IMR-90 (cell line): ENCODE measurements at regions not wholly inside any gene's neighbourhood (a gene's known extent, or its start where the extent isn't known, plus 50 kb on each side); places are given as distances from the start of the nearest gene placed in this dataset.

Experiments
- ATAC-seq: fragments of 200-7000 bp; cut with Tn5 transposase; 2 replicates; pipeline ENCODE4 v1.9.1; 2020; ENCODE audit warnings: low read depth, mild to moderate bottlenecking, moderate library complexity
- BruUV-seq: library from RNA; stranded (reverse); fragments of 400-500 nt; replicated peaks from 2 replicates; lab custom pipeline; 2021; lab: Mats Ljungman, UMichigan
- CTCF ChIA-PET: fragments of 300-600 bp; formaldehyde crosslinking; extraction: SDS; loops from one replicate; lab custom pipeline; 2021; ENCODE audit warnings: antibody characterized with exemption; lab: Yijun Ruan, JAX
- POLR2A ChIA-PET: fragments of 300-600 bp; sonication (Branson Sonifier 250); formaldehyde crosslinking; loops from one replicate; lab custom pipeline; 2022; ENCODE audit warnings: antibody characterized with exemption; ENCODE audit not compliant: unreplicated experiment; lab: Charles Lee
- DNase-seq: peaks from one replicate; pipeline ENCODE4 v3.0.0; 2013
- H2AFZ ChIP-seq: replicated peaks from 2 replicates; pipeline ENCODE3; 2013; ENCODE audit warnings: low read length, mild to moderate bottlenecking; ENCODE audit not compliant: poor library complexity
- H2AK5ac ChIP-seq: 2 replicates; pipeline ENCODE4 v1.6.1; 2013; ENCODE audit warnings: low read depth, low read length, inconsistent platforms
- H2AK9ac ChIP-seq: replicated peaks from 2 replicates; pipeline ENCODE3; 2013; ENCODE audit warnings: mild to moderate bottlenecking, low read depth, low read length, moderate library complexity; ENCODE audit not compliant: poor library complexity
- H2BK120ac ChIP-seq: 2 replicates; pipeline ENCODE4 v1.6.1; 2013; ENCODE audit warnings: low read depth, low read length, inconsistent platforms
- H2BK15ac ChIP-seq: 3 replicates; pipeline ENCODE4 v1.6.1; 2013; ENCODE audit warnings: low read depth, low read length, inconsistent platforms
- H2BK20ac ChIP-seq: 2 replicates; pipeline ENCODE4 v1.6.1; 2013; ENCODE audit warnings: low read depth, mild to moderate bottlenecking, inconsistent platforms, low read length, moderate library complexity
- H2BK5ac ChIP-seq: 2 replicates; pipeline ENCODE4 v1.6.1; 2013; ENCODE audit warnings: mild to moderate bottlenecking, low read depth, low read length, inconsistent platforms; ENCODE audit not compliant: poor library complexity, severe bottlenecking
- H3K14ac ChIP-seq: replicated peaks from 2 replicates; pipeline ENCODE4 v1.6.1; 2013; ENCODE audit warnings: low read depth, low read length, inconsistent platforms
- H3K18ac ChIP-seq: 2 replicates; pipeline ENCODE4 v1.6.1; 2013; ENCODE audit warnings: low read depth, low read length, control low read depth
- H3K23ac ChIP-seq: 2 replicates; pipeline ENCODE4 v1.6.1; 2013; ENCODE audit warnings: low read depth, low read length, inconsistent platforms
- H3K27ac ChIP-seq: 2 replicates; pipeline ENCODE4 v1.5.1; 2013; ENCODE audit warnings: mild to moderate bottlenecking, control low read depth, low read length; ENCODE audit not compliant: insufficient read depth
- H3K27me3 ChIP-seq: 2 replicates; pipeline ENCODE4 v1.6.1; 2013; ENCODE audit warnings: low read length; ENCODE audit not compliant: control insufficient read depth, insufficient read depth
- H3K36me3 ChIP-seq: 2 replicates; pipeline ENCODE4 v1.6.1; 2013; ENCODE audit warnings: low read length, mixed read lengths; ENCODE audit not compliant: control insufficient read depth, insufficient read depth
- H3K4ac ChIP-seq: 2 replicates; pipeline ENCODE4 v1.6.1; 2013; ENCODE audit warnings: low read depth, low read length, inconsistent platforms
- H3K4me1 ChIP-seq: 2 replicates; pipeline ENCODE4 v1.6.1; 2013; ENCODE audit warnings: low read length, mixed read lengths; ENCODE audit not compliant: control insufficient read depth, insufficient read depth
- H3K4me2 ChIP-seq: 2 replicates; pipeline ENCODE4 v1.6.1; 2013; ENCODE audit warnings: low read depth, mild to moderate bottlenecking, control low read depth, low read length, moderate library complexity
- H3K4me3 ChIP-seq: 2 replicates; pipeline ENCODE4 v1.5.1; 2013; ENCODE audit warnings: low read depth, mild to moderate bottlenecking, control low read depth, low read length, moderate library complexity; ENCODE audit not compliant: insufficient read depth
- H3K56ac ChIP-seq: 2 replicates; pipeline ENCODE4 v1.6.1; 2013; ENCODE audit warnings: low read length, inconsistent platforms; ENCODE audit not compliant: insufficient read depth; ENCODE audit errors: extremely low read depth
- H3K79me1 ChIP-seq, 2 experiments: 2 replicates each; pipeline ENCODE4 v1.6.1; 2013; ENCODE audit warnings: low read length in 2 of 2, inconsistent platforms in 1 of 2, low read depth in 1 of 2
- H3K9ac ChIP-seq: 2 replicates; pipeline ENCODE4 v1.6.1; 2013; ENCODE audit warnings: low read depth, low read length, control low read depth
- H3K9me1 ChIP-seq: 2 replicates; pipeline ENCODE4 v1.6.1; 2013; ENCODE audit warnings: low read length, inconsistent platforms; ENCODE audit not compliant: insufficient read depth
- H3K9me3 ChIP-seq: 2 replicates; pipeline ENCODE4 v1.6.1; 2013; ENCODE audit warnings: low read length; ENCODE audit not compliant: control insufficient read depth, insufficient read depth
- H4K20me1 ChIP-seq: 2 replicates; pipeline ENCODE4 v1.6.1; 2013; ENCODE audit warnings: low read length, inconsistent platforms; ENCODE audit not compliant: insufficient read depth
- H4K5ac ChIP-seq: 2 replicates; pipeline ENCODE4 v1.6.1; 2013; ENCODE audit warnings: mild to moderate bottlenecking, low read depth, low read length, control low read depth
- H4K8ac ChIP-seq, 2 experiments: 2 replicates each; pipeline ENCODE4 v1.6.1; 2013; ENCODE audit warnings: low read depth in 2 of 2, low read length in 2 of 2, control low read depth in 1 of 2, inconsistent platforms in 1 of 2
- H4K91ac ChIP-seq: 2 replicates; pipeline ENCODE4 v1.6.1; 2013; ENCODE audit warnings: low read depth, low read length, inconsistent platforms; ENCODE audit not compliant: insufficient read depth
- CEBPB ChIP-seq: IDR thresholded peaks from 2 replicates; pipeline ENCODE4 v1.6.1; 2012; ENCODE audit warnings: low read depth, low read length, improper control_type of control experiment
- CHD1 ChIP-seq: IDR thresholded peaks from 2 replicates; pipeline ENCODE4 v1.6.1; 2012; ENCODE audit warnings: low read depth, low read length, improper control_type of control experiment
- ELK1 ChIP-seq: fragments of 150-350 bp; IDR thresholded peaks from 2 replicates; pipeline ENCODE4 v1.6.1; 2016; ENCODE audit warnings: low read depth, mild to moderate bottlenecking, low read length, moderate library complexity, borderline replicate concordance
- FOS ChIP-seq: fragments of 150-350 bp; IDR thresholded peaks from 2 replicates; pipeline ENCODE4 v1.6.1; 2016; ENCODE audit warnings: low read depth, low read length
- MAZ ChIP-seq: IDR thresholded peaks from 2 replicates; pipeline ENCODE4 v1.6.1; 2012; ENCODE audit warnings: low read depth, mild to moderate bottlenecking, low read length, improper control_type of control experiment, moderate library complexity, borderline replicate concordance
- POLR2A ChIP-seq: IDR thresholded peaks from 2 replicates; pipeline ENCODE4 v1.6.1; 2012; ENCODE audit warnings: mild to moderate bottlenecking, low read depth, low read length
- RCOR1 ChIP-seq: IDR thresholded peaks from 2 replicates; pipeline ENCODE4 v1.6.1; 2012; ENCODE audit warnings: mild to moderate bottlenecking, low read length, improper control_type of control experiment; ENCODE audit not compliant: insufficient replicate concordance
- WGBS, 2 experiments: methylation state at CpG; one replicate each; pipeline versions ENCODE4 v1.1.5 to v1.1.7; 2013; ENCODE audit warnings: missing lambda C conversion rate in 2 of 2; ENCODE audit not compliant: insufficient read length in 1 of 2; ENCODE audit errors: extremely low coverage in 2 of 2; 5-methylcytosine and 5-hydroxymethylcytosine counted together
- dilution Hi-C: fragments of 300-500 bp; cut with HindIII; formaldehyde crosslinking; loops from one replicate; pipeline ENCODE4 v1.14.3; 2018; ENCODE audit warnings: low sequenced_read_pairs; ENCODE audit not compliant: unreplicated experiment
- in situ Hi-C: fragments of 300-500 bp; cut with MboI; formaldehyde crosslinking; loops from 3 replicates; pipeline ENCODE4 v1.14.3; 2019; ENCODE audit warnings: low sequenced_read_pairs, inconsistent platforms, mixed read lengths
- intact Hi-C: fragments of 100-400 bp; cut with micrococcal nuclease; formaldehyde crosslinking; loops from 2 replicates; pipeline ENCODE4 v1.10.0; 2022

GRCh38 chr17:73740370-73740769 lies 96.1 kb upstream of the SDK2 start:
- H2BK15ac ChIP-seq: no peak overlapping the region
- dilution Hi-C loops (no loop called here), in situ Hi-C loops (no loop called here), intact Hi-C loops (no loop called here)
- no CpG with 5 or more reads among the region's 8 CpGs for WGBS, 2 experiments
- no peaks in the 10 kb centered on the region for H4K20me1 ChIP-seq
- no peak overlapping the region for H4K5ac ChIP-seq
- H2AFZ ChIP-seq: no peak overlapping the region
- CTCF ChIA-PET: no interaction called here
- no peaks in the 10 kb centered on the region for H3K27me3 ChIP-seq
- H3K36me3 ChIP-seq: no peaks in the 10 kb centered on the region
- no peak overlapping the region for H3K56ac ChIP-seq
- H4K8ac ChIP-seq: no peak overlapping the region
- no peak overlapping the region for H4K91ac ChIP-seq
- H3K18ac ChIP-seq: no peak overlapping the region
- TF ChIP-seq CHD1 (no peak), CEBPB (no peak), FOS (no peak), RCOR1 (no peak), MAZ (no peak), ELK1 (no peak), POLR2A (no peak)
- H3K27ac ChIP-seq: no peak overlapping the region
- no peaks in the 10 kb centered on the region for H3K9me1 ChIP-seq
- DNase-seq: no peak
- no TSS peak for BruUV-seq
- H3K9ac ChIP-seq: no peak overlapping the region
- no peak overlapping the region for H2BK20ac ChIP-seq
- H2AK5ac ChIP-seq: no peak overlapping the region
- no peaks in the 10 kb centered on the region for H3K79me1 ChIP-seq
- no peak overlapping the region for H2BK5ac ChIP-seq
- H2BK120ac ChIP-seq: no peak overlapping the region
- H2AK9ac ChIP-seq: no peak overlapping the region
- POLR2A ChIA-PET: no interaction called here
- peaks cover 29% of the 10 kb centered on the region for H3K9me3 ChIP-seq
- no peak overlapping the region for H3K4me3 ChIP-seq
- no peak for ATAC-seq
- H3K4me2 ChIP-seq: no peak overlapping the region
- no peak overlapping the region for H3K23ac ChIP-seq
- no peak overlapping the region for H3K14ac ChIP-seq
- no peaks in the 10 kb centered on the region for H3K4me1 ChIP-seq
- no peak overlapping the region for H3K4ac ChIP-seq
